ENCODE measurements at regions not wholly inside any gene's neighbourhood (a gene's known extent, or its start where the extent isn't known, plus 50 kb on each side); places are given as distances from the start of the nearest gene placed in this dataset.

DNA sequence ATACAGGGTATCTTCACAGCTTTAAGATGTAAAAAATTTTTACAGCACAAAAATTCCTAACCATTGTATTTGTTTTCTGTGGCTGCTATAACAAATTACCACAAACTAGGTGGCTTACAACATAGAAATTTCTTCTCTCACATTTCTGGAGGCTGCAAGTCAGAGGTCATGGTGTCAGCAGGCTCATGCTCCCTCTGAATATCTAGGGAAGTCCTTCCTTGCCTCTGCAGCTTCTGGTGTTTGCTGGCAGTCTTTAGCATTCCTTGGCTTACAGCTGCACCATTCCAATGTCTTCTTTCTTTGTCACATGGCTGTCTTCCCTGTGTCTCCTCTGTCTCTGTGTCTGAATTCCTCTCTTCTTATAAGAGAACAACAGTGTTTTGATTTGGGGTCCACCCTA is 310.2 kb upstream of the SUCLG2 start:
- ATAC-seq (ENCODE audit: insufficient read depth, low read depth): no peak
- no peaks in the 10 kb centered on the region for H3K79me2 ChIP-seq (ENCODE audit: insufficient read depth, low read length)
- H3K9me3 ChIP-seq (ENCODE audit: insufficient read depth, low read length, severe bottlenecking): no peaks in the 10 kb centered on the region
- H3K36me3 ChIP-seq (ENCODE audit: insufficient read depth, low read length): no peaks in the 10 kb centered on the region
- H3K9ac ChIP-seq (ENCODE audit: low read depth, low read length): no peak overlapping the region
- H3K27me3 ChIP-seq (ENCODE audit: insufficient read depth, low read length, poor library complexity): no peaks in the 10 kb centered on the region
- H2AFZ ChIP-seq (ENCODE audit: low read depth, low read length): no peak overlapping the region
- H3K4me1 ChIP-seq (ENCODE audit: insufficient read depth, low read length): no peaks in the 10 kb centered on the region
- H3K27ac ChIP-seq (ENCODE audit: low read length): no peak overlapping the region
- no peak for TF ChIP-seq EZH2 (IDR thresholded peaks at IDR 0.05; ENCODE audit: borderline replicate concordance, low read depth, low read length, severe bottlenecking)
- TF ChIP-seq, protein P1, sequence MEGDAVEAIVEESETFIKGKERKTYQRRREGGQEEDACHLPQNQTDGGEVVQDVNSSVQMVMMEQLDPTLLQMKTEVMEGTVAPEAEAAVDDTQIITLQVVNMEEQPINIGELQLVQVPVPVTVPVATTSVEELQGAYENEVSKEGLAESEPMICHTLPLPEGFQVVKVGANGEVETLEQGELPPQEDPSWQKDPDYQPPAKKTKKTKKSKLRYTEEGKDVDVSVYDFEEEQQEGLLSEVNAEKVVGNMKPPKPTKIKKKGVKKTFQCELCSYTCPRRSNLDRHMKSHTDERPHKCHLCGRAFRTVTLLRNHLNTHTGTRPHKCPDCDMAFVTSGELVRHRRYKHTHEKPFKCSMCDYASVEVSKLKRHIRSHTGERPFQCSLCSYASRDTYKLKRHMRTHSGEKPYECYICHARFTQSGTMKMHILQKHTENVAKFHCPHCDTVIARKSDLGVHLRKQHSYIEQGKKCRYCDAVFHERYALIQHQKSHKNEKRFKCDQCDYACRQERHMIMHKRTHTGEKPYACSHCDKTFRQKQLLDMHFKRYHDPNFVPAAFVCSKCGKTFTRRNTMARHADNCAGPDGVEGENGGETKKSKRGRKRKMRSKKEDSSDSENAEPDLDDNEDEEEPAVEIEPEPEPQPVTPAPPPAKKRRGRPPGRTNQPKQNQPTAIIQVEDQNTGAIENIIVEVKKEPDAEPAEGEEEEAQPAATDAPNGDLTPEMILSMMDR (IDR thresholded peaks at IDR 0.05; ENCODE audit: borderline replicate concordance, extremely low read depth, low read length, poor library complexity, severe bottlenecking): no peak
- no peaks in the 10 kb centered on the region for H4K20me1 ChIP-seq (ENCODE audit: insufficient read depth, low read length)
- no peak for DNase-seq
- H3K4me2 ChIP-seq (ENCODE audit: insufficient read depth, low read length): no peak overlapping the region
- H3K4me3 ChIP-seq (ENCODE audit: low read depth in 1 of 2, low read length in 2 of 2): no peak overlapping the region

DNA sequence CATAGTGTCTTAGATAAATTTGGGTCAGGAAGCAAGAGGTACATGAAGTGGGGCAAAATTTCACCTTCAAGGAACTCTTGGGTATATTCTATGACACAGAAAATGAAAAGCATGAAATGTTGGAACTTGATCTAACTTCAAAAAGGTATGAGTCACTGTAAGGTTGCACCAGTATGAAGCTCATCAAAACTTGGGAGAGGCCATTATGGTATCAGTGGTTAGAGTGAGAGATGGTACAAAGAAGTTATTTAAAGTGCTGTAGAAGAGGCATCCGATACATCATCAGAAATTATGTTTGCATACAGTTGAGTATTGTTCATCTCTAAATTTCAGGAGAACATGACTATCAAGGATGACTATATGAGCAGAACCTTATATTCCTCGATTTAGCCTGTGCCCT is 302.9 kb upstream of the SUCLG2 start:
- Histone ChIP-seq H3K27me3 (ENCODE audit: insufficient read depth, low read length, poor library complexity) (no peaks in the 10 kb centered on the region), H3K79me2 (ENCODE audit: insufficient read depth, low read length) (no peaks in the 10 kb centered on the region), H3K9me3 (ENCODE audit: insufficient read depth, low read length, severe bottlenecking) (no peaks in the 10 kb centered on the region), H2AFZ (ENCODE audit: low read depth, low read length) (no peak overlapping the region), H3K4me1 (ENCODE audit: insufficient read depth, low read length) (no peaks in the 10 kb centered on the region), H4K20me1 (ENCODE audit: insufficient read depth, low read length) (no peaks in the 10 kb centered on the region), H3K36me3 (ENCODE audit: insufficient read depth, low read length) (no peaks in the 10 kb centered on the region), H3K27ac (ENCODE audit: low read length) (no peak overlapping the region), H3K9ac (ENCODE audit: low read depth, low read length) (no peak overlapping the region), H3K4me2 (ENCODE audit: insufficient read depth, low read length) (no peak overlapping the region), H3K4me3 (ENCODE audit: low read depth in 1 of 2, low read length in 2 of 2) (no peak overlapping the region)
- no peak for ATAC-seq (ENCODE audit: insufficient read depth, low read depth)
- no peak for DNase-seq
- TF ChIP-seq EZH2 (IDR thresholded peaks at IDR 0.05; ENCODE audit: borderline replicate concordance, low read depth, low read length, severe bottlenecking): no peak
- TF ChIP-seq, protein P1 (IDR thresholded peaks at IDR 0.05; ENCODE audit: borderline replicate concordance, extremely low read depth, low read length, poor library complexity, severe bottlenecking): no peak

DNA sequence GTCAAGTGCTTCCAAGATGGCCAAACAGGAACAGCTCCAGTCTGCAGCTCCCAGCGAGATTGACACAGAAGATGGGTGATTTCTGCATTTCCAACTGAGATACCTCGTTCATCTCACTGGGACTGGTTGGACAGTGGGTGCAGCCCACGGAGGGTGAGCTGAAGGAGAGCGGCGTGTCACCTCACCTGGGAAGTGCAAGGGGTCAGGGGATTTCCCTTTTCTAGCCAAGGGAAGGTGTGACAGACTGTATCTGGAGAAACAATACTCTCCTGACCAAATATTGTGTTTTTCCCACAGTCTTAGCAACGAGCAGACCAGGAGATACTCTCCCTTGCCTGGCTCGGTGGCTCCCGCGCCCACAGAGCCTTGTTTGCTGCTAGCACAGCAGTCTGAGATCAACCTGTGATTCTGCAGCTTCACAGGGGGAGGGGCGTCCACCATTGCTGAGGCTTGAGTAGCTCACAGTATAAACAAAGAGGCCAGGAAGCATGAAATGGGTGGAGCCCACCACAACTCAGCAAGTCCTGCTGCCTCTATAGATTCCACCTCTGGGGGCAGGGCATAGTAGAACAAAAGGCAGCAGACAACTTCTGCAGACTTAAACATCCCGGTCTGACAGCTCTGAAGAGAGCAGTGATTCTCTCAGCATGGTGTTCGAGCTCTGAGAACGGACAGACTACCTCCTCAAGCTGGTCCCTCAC is 293.5 kb upstream of the SUCLG2 start:
- no peaks in the 10 kb centered on the region for H3K27me3 ChIP-seq (ENCODE audit: insufficient read depth, low read length, poor library complexity)
- no peak overlapping the region for H2AFZ ChIP-seq (ENCODE audit: low read depth, low read length)
- no peak overlapping the region for H3K27ac ChIP-seq (ENCODE audit: low read length)
- no peak overlapping the region for H3K9ac ChIP-seq (ENCODE audit: low read depth, low read length)
- no peak for ATAC-seq (ENCODE audit: insufficient read depth, low read depth)
- peak; percentile 21 for DNase-seq
- H4K20me1 ChIP-seq (ENCODE audit: insufficient read depth, low read length): no peaks in the 10 kb centered on the region
- no peak overlapping the region for H3K4me2 ChIP-seq (ENCODE audit: insufficient read depth, low read length)
- H3K4me1 ChIP-seq (ENCODE audit: insufficient read depth, low read length): no peaks in the 10 kb centered on the region
- H3K79me2 ChIP-seq (ENCODE audit: insufficient read depth, low read length): no peaks in the 10 kb centered on the region
- no peak overlapping the region for H3K4me3 ChIP-seq (ENCODE audit: low read depth in 1 of 2, low read length in 2 of 2)
- H3K36me3 ChIP-seq (ENCODE audit: insufficient read depth, low read length): no peaks in the 10 kb centered on the region
- TF ChIP-seq EZH2 (IDR thresholded peaks at IDR 0.05; ENCODE audit: borderline replicate concordance, low read depth, low read length, severe bottlenecking): no peak
- TF ChIP-seq, protein P1 (IDR thresholded peaks at IDR 0.05; ENCODE audit: borderline replicate concordance, extremely low read depth, low read length, poor library complexity, severe bottlenecking): no peak
- H3K9me3 ChIP-seq (ENCODE audit: insufficient read depth, low read length, severe bottlenecking): no peaks in the 10 kb centered on the region

All from DND-41 (cell line).